ENCODE measurements at regions not wholly inside any gene's neighbourhood (a gene's known extent, or its start where the extent isn't known, plus 50 kb on each side); places are given as distances from the start of the nearest gene placed in this dataset.
A peak's percentile ranks its signal among the peaks of the same experiment; 100 is the strongest.

DNA sequence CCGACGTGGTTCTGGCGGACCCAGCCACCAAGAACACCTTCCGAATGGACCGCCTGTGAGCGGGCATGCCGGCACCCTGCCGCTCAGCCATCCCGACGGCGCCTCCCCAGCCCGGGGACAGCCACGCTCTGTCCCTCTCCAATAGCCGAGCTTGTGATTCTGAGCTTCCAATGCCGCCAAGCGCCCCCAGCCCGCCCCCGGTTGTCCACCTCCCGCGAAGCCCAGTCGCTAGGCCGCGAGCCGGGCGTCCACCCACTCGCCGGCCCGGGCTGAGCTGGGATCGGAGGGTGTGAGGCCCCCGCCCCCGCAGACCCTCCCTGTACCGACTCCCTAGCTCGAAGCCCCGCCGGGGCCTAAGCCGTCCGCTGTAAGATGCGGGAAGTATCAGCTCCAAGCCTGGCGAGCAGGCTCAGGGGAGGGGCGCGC is 1195.1 kb upstream of the CHAC2 start:
- Histone ChIP-seq H3K36me3 (no peaks in the 10 kb centered on the region), H3K27ac (no peak overlapping the region), H3K9me3 (peaks cover 0 to 12% (median 0%) of the 10 kb centered on the region in 3 donors), H3K4me3 (no peak overlapping the region), H3K27me3 (no peaks in the 10 kb centered on the region), H3K4me1 (no peaks in the 10 kb centered on the region)
- no peak for ATAC-seq
- WGBS, 2 donors (ENCODE audit: low coverage in 1 of 2), result 100% methylated on average over 1 to 4 of the region's 41 CpGs
- TF ChIP-seq, protein P1, sequence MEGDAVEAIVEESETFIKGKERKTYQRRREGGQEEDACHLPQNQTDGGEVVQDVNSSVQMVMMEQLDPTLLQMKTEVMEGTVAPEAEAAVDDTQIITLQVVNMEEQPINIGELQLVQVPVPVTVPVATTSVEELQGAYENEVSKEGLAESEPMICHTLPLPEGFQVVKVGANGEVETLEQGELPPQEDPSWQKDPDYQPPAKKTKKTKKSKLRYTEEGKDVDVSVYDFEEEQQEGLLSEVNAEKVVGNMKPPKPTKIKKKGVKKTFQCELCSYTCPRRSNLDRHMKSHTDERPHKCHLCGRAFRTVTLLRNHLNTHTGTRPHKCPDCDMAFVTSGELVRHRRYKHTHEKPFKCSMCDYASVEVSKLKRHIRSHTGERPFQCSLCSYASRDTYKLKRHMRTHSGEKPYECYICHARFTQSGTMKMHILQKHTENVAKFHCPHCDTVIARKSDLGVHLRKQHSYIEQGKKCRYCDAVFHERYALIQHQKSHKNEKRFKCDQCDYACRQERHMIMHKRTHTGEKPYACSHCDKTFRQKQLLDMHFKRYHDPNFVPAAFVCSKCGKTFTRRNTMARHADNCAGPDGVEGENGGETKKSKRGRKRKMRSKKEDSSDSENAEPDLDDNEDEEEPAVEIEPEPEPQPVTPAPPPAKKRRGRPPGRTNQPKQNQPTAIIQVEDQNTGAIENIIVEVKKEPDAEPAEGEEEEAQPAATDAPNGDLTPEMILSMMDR (IDR thresholded peaks at IDR 0.05), result no peak
- TF ChIP-seq POLR2AphosphoS5 (IDR thresholded peaks at IDR 0.05) (no peak), EP300 (IDR thresholded peaks at IDR 0.05) (no peak), POLR2A (IDR thresholded peaks at IDR 0.05) (no peak)

DNA sequence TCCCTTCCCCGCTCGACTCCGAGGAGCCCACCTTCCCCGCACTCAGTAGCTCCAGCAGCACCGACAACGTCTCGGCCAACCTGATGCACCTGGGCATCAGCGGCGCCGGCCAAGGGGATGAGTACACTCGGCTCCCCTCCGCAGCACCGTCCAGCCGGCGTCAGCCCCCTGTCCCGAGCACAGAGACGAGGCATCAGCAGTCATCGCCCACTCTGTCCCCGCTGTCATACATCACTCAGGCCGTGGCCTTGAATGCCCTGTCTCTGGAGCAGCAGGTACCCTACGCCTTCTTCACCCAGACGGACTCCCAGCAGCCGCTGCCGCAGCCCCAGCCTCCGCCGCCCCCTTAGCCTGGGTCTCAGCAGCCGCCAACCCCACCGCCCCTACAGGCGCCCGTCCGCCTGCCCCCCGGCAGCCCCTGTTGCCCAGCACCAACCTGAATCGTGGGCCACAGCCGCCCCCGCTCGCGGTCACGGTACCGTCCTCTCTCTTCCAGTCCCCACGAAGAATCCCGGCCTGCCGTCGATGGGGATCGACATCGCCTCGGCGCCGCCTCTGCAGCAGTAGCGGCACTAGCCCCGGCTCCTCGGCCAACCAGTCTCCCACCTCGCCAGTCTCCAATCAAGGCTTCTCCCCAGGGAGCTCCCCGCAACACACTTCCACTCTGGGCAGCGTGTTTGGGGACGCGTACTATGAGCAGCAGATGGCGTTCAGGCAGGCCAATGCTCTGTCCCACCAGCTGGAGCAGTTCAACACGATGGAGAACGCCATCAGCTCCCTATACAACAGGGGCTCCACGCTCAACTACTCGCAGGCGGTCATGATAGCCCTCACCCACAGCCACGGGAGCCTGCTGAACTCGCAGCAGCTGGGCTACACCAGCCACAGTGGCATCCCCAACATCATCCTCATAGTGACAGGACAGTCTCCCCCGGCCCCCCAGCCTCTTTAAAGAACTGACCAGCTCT is 1195.9 kb upstream of the CHAC2 start:
- peak; percentile 16 for ATAC-seq
- Histone ChIP-seq H3K4me1 (no peaks in the 10 kb centered on the region), H3K4me3 (no peak overlapping the region), H3K36me3 (no peaks in the 10 kb centered on the region), H3K27me3 (no peaks in the 10 kb centered on the region), H3K9me3 (peaks cover 0 to 12% (median 0%) of the 10 kb centered on the region in 3 donors), H3K27ac (no peak overlapping the region)
- WGBS, 2 donors (ENCODE audit: low coverage in 1 of 2), result 93 to 100% methylated on average over 1 to 9 of the region's 65 CpGs
- TF ChIP-seq, protein P1 (IDR thresholded peaks at IDR 0.05), result no peak
- TF ChIP-seq POLR2A (IDR thresholded peaks at IDR 0.05), result no peak
- no peak for TF ChIP-seq EP300 (IDR thresholded peaks at IDR 0.05)
- TF ChIP-seq POLR2AphosphoS5 (IDR thresholded peaks at IDR 0.05), result no peak

DNA sequence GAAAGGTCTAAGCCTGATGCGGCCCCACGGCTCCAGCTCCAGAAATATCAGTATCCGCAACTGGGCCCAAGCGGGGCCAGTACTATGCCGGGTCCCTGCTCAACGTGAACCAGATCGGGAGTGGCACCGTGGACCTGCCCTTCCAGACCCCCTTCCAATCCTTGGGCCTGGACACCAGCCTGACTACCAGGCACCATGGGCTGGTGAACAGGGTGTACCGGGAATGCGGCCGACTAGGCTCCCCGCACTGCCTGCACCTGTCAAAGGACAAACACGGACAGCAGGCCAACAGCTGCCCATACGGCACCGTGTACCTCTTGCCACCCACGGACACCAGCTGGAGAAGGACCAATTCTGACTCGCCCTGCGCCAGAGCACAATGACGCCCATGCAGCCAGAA is 1196.9 kb upstream of the CHAC2 start:
- no peaks in the 10 kb centered on the region for H3K36me3 ChIP-seq
- peaks cover 0 to 12% (median 0%) of the 10 kb centered on the region in 3 donors for H3K9me3 ChIP-seq
- H3K4me3 ChIP-seq, result no peak overlapping the region
- 93 to 100% methylated on average over 3 to 8 of the region's 19 CpGs for WGBS, 2 donors (ENCODE audit: low coverage in 1 of 2)
- H3K4me1 ChIP-seq, result no peaks in the 10 kb centered on the region
- H3K27ac ChIP-seq, result no peak overlapping the region
- no peaks in the 10 kb centered on the region for H3K27me3 ChIP-seq
- no peak for TF ChIP-seq POLR2A (IDR thresholded peaks at IDR 0.05)
- no peak for TF ChIP-seq POLR2AphosphoS5 (IDR thresholded peaks at IDR 0.05)
- TF ChIP-seq, protein P1 (IDR thresholded peaks at IDR 0.05), result no peak
- TF ChIP-seq EP300 (IDR thresholded peaks at IDR 0.05), result no peak
- peak; percentile 31 for ATAC-seq

DNA sequence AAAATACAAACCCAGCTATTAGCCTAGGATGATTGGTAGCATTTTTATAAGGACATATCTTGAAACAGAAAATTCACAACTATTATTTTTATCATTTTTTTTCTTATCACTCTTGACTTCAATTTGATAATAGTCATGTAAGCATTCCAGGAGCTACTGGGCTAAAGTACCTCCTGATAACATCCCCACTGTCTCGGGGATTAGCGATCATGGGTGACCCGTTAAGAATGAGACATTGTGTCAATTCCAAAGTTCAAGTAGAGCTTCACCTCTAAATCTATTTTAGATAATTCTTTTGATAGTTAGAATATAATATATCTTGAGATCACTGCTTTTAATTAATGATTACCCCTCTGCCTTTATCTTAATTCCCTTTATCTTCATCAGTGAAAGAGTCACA is 1204.5 kb upstream of the CHAC2 start:
- H3K4me3 ChIP-seq, result no peak overlapping the region
- H3K27ac ChIP-seq, result no peak overlapping the region
- no peak for ATAC-seq
- no peaks in the 10 kb centered on the region for H3K27me3 ChIP-seq
- H3K9me3 ChIP-seq, result no peaks in the 10 kb centered on the region
- WGBS, 2 donors (ENCODE audit: low coverage in 1 of 2), result 49 to 89% methylated on average over 3 of the region's 3 CpGs
- no peaks in the 10 kb centered on the region for H3K36me3 ChIP-seq
- H3K4me1 ChIP-seq, result no peaks in the 10 kb centered on the region
- no peak for TF ChIP-seq EP300 (IDR thresholded peaks at IDR 0.05)
- TF ChIP-seq, protein P1 (IDR thresholded peaks at IDR 0.05), result no peak
- TF ChIP-seq POLR2A (IDR thresholded peaks at IDR 0.05), result no peak
- no peak for TF ChIP-seq POLR2AphosphoS5 (IDR thresholded peaks at IDR 0.05)

DNA sequence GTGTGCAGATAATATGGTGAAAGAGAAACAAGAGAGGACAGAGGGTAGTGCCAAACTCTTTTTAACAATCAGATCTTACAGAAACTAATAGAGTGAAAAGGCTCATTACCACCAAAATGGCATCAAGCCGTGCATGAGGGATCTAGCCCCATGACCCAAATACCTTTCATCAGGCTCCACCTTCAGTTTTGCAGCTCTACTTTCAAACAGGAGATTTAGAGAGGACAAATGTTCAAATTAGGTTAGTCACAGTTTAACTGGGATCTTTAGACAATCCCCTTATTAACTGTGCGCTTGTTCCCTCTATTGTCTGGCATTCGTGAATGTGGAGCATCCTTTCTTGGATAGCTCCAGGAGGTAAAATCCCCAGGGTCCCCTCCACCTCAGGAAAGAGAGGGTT is 1209.3 kb upstream of the CHAC2 start:
- Histone ChIP-seq H3K27me3 (no peaks in the 10 kb centered on the region), H3K4me1 (no peaks in the 10 kb centered on the region), H3K4me3 (no peak overlapping the region), H3K9me3 (no peaks in the 10 kb centered on the region), H3K27ac (no peak overlapping the region), H3K36me3 (no peaks in the 10 kb centered on the region)
- 77 to 88% methylated on average over 2 to 3 of the region's 3 CpGs for WGBS, 2 donors (ENCODE audit: low coverage in 1 of 2)
- TF ChIP-seq, protein P1 (IDR thresholded peaks at IDR 0.05), result no peak
- no peak for TF ChIP-seq EP300 (IDR thresholded peaks at IDR 0.05)
- no peak for TF ChIP-seq POLR2AphosphoS5 (IDR thresholded peaks at IDR 0.05)
- ATAC-seq, result no peak
